PC-3 (cell line): ENCODE measurements at regions not wholly inside any gene's neighbourhood (a gene's known extent, or its start where the extent isn't known, plus 50 kb on each side); places are given as distances from the start of the nearest gene placed in this dataset.

Experiments
- ATAC-seq: fragments of 200-7000 bp; cut with Tn5 transposase; 2 replicates; pipeline ENCODE4 v1.9.1; 2020; ENCODE audit warnings: mild to moderate bottlenecking, moderate library complexity
- BruUV-seq: library from RNA; stranded (reverse); fragments of 400-500 nt; replicated peaks from 2 replicates; lab custom pipeline; 2021; lab: Mats Ljungman, UMichigan
- CTCF ChIA-PET: fragments of 300-600 bp; sonication (Branson Sonifier 250); formaldehyde crosslinking; loops from one replicate; lab custom pipeline; 2022; ENCODE audit warnings: antibody characterized with exemption; lab: Charles Lee
- POLR2A ChIA-PET: fragments of 300-600 bp; sonication (Branson Sonifier 250); formaldehyde crosslinking; loops from one replicate; lab custom pipeline; 2022; ENCODE audit warnings: antibody characterized with exemption; ENCODE audit not compliant: unreplicated experiment; lab: Charles Lee
- DNase-seq: peaks from one replicate; pipeline ENCODE4 v3.0.0-alpha.2; 2015
- H2AFZ ChIP-seq: fragments of 300-600 bp; sonication (generic); 2 replicates; pipeline ENCODE4 v1.6.0; 2016; ENCODE audit warnings: antibody characterized with exemption, low read length
- H3F3A ChIP-seq: fragments of 300-600 bp; sonication (generic); one replicate; pipeline ENCODE4 v1.6.0; 2017; ENCODE audit warnings: antibody characterized with exemption, low read length, control low read depth, mild to moderate bottlenecking; ENCODE audit not compliant: unreplicated experiment
- H3K27ac ChIP-seq: fragments of 300-600 bp; sonication (generic); 2 replicates; pipeline ENCODE4 v1.5.1; 2016; ENCODE audit warnings: mild to moderate bottlenecking, low read length
- H3K27me3 ChIP-seq: fragments of 300-600 bp; sonication (generic); 2 replicates; pipeline ENCODE4 v1.6.1; 2016; ENCODE audit warnings: low read length, mixed read lengths
- H3K36me3 ChIP-seq: fragments of 300-600 bp; sonication (generic); 2 replicates; pipeline ENCODE4 v1.6.1; 2016; ENCODE audit warnings: low read depth, mixed run types, low read length, mixed read lengths
- H3K4me1 ChIP-seq: fragments of 300-600 bp; sonication (generic); 2 replicates; pipeline ENCODE4 v1.5.1; 2016; ENCODE audit warnings: low read length; ENCODE audit not compliant: insufficient read depth
- H3K4me2 ChIP-seq: fragments of 300-600 bp; sonication (generic); 2 replicates; pipeline ENCODE4 v1.6.0; 2016; ENCODE audit warnings: low read length
- H3K4me3 ChIP-seq: fragments of 300-600 bp; sonication (generic); 2 replicates; pipeline ENCODE4 v1.5.1; 2016; ENCODE audit warnings: mild to moderate bottlenecking, low read length, mixed read lengths
- H3K79me2 ChIP-seq: fragments of 300-600 bp; sonication (generic); 2 replicates; pipeline ENCODE4 v1.6.1; 2017; ENCODE audit warnings: low read length, mixed read lengths
- H3K9ac ChIP-seq: fragments of 300-600 bp; sonication (generic); 2 replicates; pipeline ENCODE4 v1.6.0; 2016; ENCODE audit warnings: mild to moderate bottlenecking, low read length
- H3K9me2 ChIP-seq: fragments of 300-600 bp; sonication (generic); replicated peaks from 2 replicates; pipeline ENCODE4 v1.6.1; 2016; ENCODE audit warnings: mixed run types, low read length, mixed read lengths
- H3K9me3 ChIP-seq: fragments of 300-600 bp; sonication (generic); 2 replicates; pipeline ENCODE4 v1.6.1; 2016; ENCODE audit warnings: low read length, mixed read lengths
- H4K20me1 ChIP-seq: fragments of 300-600 bp; sonication (generic); 2 replicates; pipeline ENCODE4 v1.6.1; 2016; ENCODE audit warnings: low read length, mixed read lengths
- EZH2 ChIP-seq: fragments of 300-600 bp; sonication (generic); IDR thresholded peaks from one replicate; pipeline ENCODE4 v1.6.1; 2017; ENCODE audit warnings: antibody characterized with exemption, mild to moderate bottlenecking, low read length; ENCODE audit not compliant: unreplicated experiment
- EZH2phosphoT487 ChIP-seq: fragments of 300-600 bp; sonication (generic); IDR thresholded peaks from 2 replicates; pipeline ENCODE4 v1.6.1; 2018; ENCODE audit warnings: mild to moderate bottlenecking, antibody characterized with exemption, low read length, borderline replicate concordance
- intact Hi-C: fragments of 100-400 bp; cut with micrococcal nuclease; formaldehyde crosslinking; loops from 2 replicates; pipeline ENCODE4 v1.9.0; 2023
- TF ChIP-seq, protein P1 (sequence below): fragments of 300-600 bp; sonication (generic); conservative IDR thresholded peaks from 2 replicates; pipeline ENCODE4 v1.5.1; 2017; ENCODE audit warnings: antibody characterized with exemption, low read depth, mild to moderate bottlenecking, low read length

DNA sequence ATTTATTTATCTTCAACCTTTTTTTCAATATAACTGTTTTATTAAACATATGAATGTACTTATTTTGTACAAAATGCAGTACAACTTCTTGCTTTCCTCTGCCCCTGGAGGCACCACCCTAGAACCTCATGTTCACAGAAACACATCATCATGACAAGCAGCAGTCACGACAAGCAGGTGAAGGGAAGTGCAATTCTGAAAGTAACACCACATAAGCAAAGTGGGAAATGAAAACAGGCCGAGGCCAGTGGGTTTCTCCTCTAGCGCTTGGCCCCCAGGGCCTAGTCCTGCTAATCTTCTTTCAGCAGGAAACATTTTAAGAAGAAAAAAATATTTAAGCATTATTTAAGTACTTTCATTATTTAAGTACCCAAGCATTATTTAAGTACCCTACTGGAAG is 598.1 kb downstream of the SH2D4B start:
- ChIA-PET POLR2A (no interaction called here), CTCF (no interaction called here)
- no peaks in the 10 kb centered on the region for H4K20me1 ChIP-seq
- no peaks in the 10 kb centered on the region for H3K79me2 ChIP-seq
- H2AFZ ChIP-seq = no peak overlapping the region
- H3K27ac ChIP-seq = no peak overlapping the region
- intact Hi-C loops = no loop called here
- no peaks in the 10 kb centered on the region for H3F3A ChIP-seq
- H3K27me3 ChIP-seq = no peaks in the 10 kb centered on the region
- TF ChIP-seq EZH2 (no peak), EZH2phosphoT487 (no peak)
- TF ChIP-seq, protein P1, sequence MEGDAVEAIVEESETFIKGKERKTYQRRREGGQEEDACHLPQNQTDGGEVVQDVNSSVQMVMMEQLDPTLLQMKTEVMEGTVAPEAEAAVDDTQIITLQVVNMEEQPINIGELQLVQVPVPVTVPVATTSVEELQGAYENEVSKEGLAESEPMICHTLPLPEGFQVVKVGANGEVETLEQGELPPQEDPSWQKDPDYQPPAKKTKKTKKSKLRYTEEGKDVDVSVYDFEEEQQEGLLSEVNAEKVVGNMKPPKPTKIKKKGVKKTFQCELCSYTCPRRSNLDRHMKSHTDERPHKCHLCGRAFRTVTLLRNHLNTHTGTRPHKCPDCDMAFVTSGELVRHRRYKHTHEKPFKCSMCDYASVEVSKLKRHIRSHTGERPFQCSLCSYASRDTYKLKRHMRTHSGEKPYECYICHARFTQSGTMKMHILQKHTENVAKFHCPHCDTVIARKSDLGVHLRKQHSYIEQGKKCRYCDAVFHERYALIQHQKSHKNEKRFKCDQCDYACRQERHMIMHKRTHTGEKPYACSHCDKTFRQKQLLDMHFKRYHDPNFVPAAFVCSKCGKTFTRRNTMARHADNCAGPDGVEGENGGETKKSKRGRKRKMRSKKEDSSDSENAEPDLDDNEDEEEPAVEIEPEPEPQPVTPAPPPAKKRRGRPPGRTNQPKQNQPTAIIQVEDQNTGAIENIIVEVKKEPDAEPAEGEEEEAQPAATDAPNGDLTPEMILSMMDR = no peak
- H3K9ac ChIP-seq = no peak overlapping the region
- no peak overlapping the region for H3K4me2 ChIP-seq
- no peaks in the 10 kb centered on the region for H3K9me2 ChIP-seq
- no peak for ATAC-seq
- no peak for DNase-seq
- H3K36me3 ChIP-seq = no peaks in the 10 kb centered on the region
- no peak overlapping the region for H3K4me3 ChIP-seq
- BruUV-seq = no TSS peak
- H3K9me3 ChIP-seq = no peaks in the 10 kb centered on the region
- H3K4me1 ChIP-seq = no peaks in the 10 kb centered on the region

GRCh38 chr10:81136261-81136660 is 598.6 kb downstream of the SH2D4B start:
- Histone ChIP-seq H3K4me2 (no peak overlapping the region), H3K27ac (no peak overlapping the region), H3K9me2 (no peaks in the 10 kb centered on the region), H3K27me3 (no peaks in the 10 kb centered on the region), H3K4me3 (no peak overlapping the region), H3K36me3 (no peaks in the 10 kb centered on the region), H4K20me1 (no peaks in the 10 kb centered on the region), H3K9me3 (no peaks in the 10 kb centered on the region), H3K4me1 (no peaks in the 10 kb centered on the region), H3K9ac (no peak overlapping the region), H2AFZ (no peak overlapping the region), H3K79me2 (no peaks in the 10 kb centered on the region), H3F3A (no peaks in the 10 kb centered on the region)
- no TSS peak for BruUV-seq
- DNase-seq (no peak), ATAC-seq (no peak)
- intact Hi-C loops = no loop called here
- POLR2A ChIA-PET = no interaction called here
- CTCF ChIA-PET = no interaction called here
- TF ChIP-seq, protein P1 = no peak
- TF ChIP-seq EZH2 (no peak), EZH2phosphoT487 (no peak)

DNA sequence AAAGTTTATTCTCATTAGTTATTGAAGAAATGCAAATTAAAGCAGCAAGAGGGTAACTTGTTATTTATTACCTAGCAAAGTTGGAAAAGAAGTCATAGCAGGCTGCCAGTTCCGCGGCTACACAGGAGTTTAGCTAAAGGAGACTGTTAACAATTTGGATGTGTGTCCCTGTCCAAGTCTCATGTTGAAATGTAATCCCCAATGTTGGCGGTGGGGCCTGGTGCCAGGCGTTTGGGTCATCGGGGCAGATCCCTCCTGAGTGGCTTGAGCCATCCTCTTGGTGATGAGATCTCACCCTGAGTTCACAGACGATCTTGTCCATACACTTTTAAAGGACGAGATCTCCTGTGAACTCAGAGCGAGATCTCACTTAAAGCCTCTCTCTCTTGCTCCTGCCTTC is 608.3 kb downstream of the SH2D4B start:
- no peaks in the 10 kb centered on the region for H3K4me1 ChIP-seq
- no peak overlapping the region for H3K4me2 ChIP-seq
- no peaks in the 10 kb centered on the region for H3K79me2 ChIP-seq
- no peak overlapping the region for H3K27ac ChIP-seq
- no peak for TF ChIP-seq EZH2phosphoT487
- TF ChIP-seq EZH2 = no peak
- TF ChIP-seq, protein P1 = no peak
- no peaks in the 10 kb centered on the region for H3K9me2 ChIP-seq
- H3K27me3 ChIP-seq = no peaks in the 10 kb centered on the region
- BruUV-seq = no TSS peak
- H3F3A ChIP-seq = no peaks in the 10 kb centered on the region
- no peak for DNase-seq
- CTCF ChIA-PET = no interaction called here
- no peak overlapping the region for H3K4me3 ChIP-seq
- H3K9me3 ChIP-seq = no peaks in the 10 kb centered on the region
- no peak overlapping the region for H2AFZ ChIP-seq
- POLR2A ChIA-PET = no interaction called here
- intact Hi-C loops = no loop called here
- H3K36me3 ChIP-seq = no peaks in the 10 kb centered on the region
- no peak overlapping the region for H3K9ac ChIP-seq
- no peaks in the 10 kb centered on the region for H4K20me1 ChIP-seq
- ATAC-seq = no peak
